Heart left ventricle (tissue), 13 donors: ENCODE measurements at regions not wholly inside any gene's neighbourhood (a gene's known extent, or its start where the extent isn't known, plus 50 kb on each side); places are given as distances from the start of the nearest gene placed in this dataset.

Source experiments
- CTCF ChIP-seq, 12 donors: fragments of 200-600 bp; sonication (generic) in 4 of 12; IDR thresholded peaks; one replicate each; pipeline versions ENCODE4 v1.5.0 to v1.8.0; 2018 to 2022; ENCODE audit warnings: antibody characterized with exemption in 12 of 12, mild to moderate bottlenecking in 5 of 12
- POLR2A ChIP-seq, 2 donors: fragments of 450-650 bp; IDR thresholded peaks; one replicate each; pipeline ENCODE4 v1.6.1; 2017; ENCODE audit warnings: antibody characterized with exemption in 2 of 2, mild to moderate bottlenecking in 2 of 2, moderate library complexity in 2 of 2
- donor health status: ischemic (EF 13 %, LVEDD 7.1; RV severe dilation, severe dysfunction).
- donor health status: DM: no; HTN: yes; CAD: no.
- donor health status: DM: no; HTN: no; CAD: no.
- donor health status: ischemic (EF 25% LVEDD 6.9; RV normal size, moderate dysfunction).
- donor health status: ischemic (EF 25% LVEDD 5.7; RV mildly dilated, moderate dysfunction).
- donor health status: ischemic (EF 35%, LVEDD 5.7; RV mildly dilated, moderate dysfunction).
- donor health status: nonischemic (EF 11% LVEDD 7.7; RV severe dilation, severe dysfunction).
- donor health status: DM: yes; HTN: yes; CAD: no.
- donor health status: PGD.
- donor health status: ischemic (EF 29% LVEDD 5.4; RV normal size, mild dysfunction).
- donor health status: nonischemic (EF 23%, LVEDD 6.1; RV moderate dilation, normal function).

GRCh38 chr9:13971415-13971814 is 342.5 kb downstream of the NFIB start:
- TF ChIP-seq CTCF (IDR thresholded peaks at IDR 0.05) (no peak), POLR2A (IDR thresholded peaks at IDR 0.05) (no peak)
